ENCODE measurements at regions not wholly inside any gene's neighbourhood (a gene's known extent, or its start where the extent isn't known, plus 50 kb on each side); places are given as distances from the start of the nearest gene placed in this dataset.

GRCh38 chr9:82454509-82455190 is 466.1 kb downstream of the SPATA31D1 start:
- Histone ChIP-seq H3K27me3 (ENCODE audit: insufficient read depth, low read depth, low read length) (no peaks in the 10 kb centered on the region), H3K79me2 (replicated peaks; ENCODE audit: insufficient read depth, low read length) (no peaks in the 10 kb centered on the region), H3K4me2 (ENCODE audit: low read length) (no peak overlapping the region), H4K20me1 (ENCODE audit: insufficient read depth) (no peaks in the 10 kb centered on the region), H3K9ac (ENCODE audit: low read length) (no peak overlapping the region), H2AFZ (ENCODE audit: low read depth, low read length) (no peak overlapping the region), H3K9me3 (ENCODE audit: low read length) (no peaks in the 10 kb centered on the region), H3K4me3 (ENCODE audit: low read length) (no peak overlapping the region), H3F3A (ENCODE audit: insufficient read depth, low read length, poor library complexity, severe bottlenecking) (no peaks in the 10 kb centered on the region), H3K9me2 (ENCODE audit: insufficient read depth, low read length) (no peaks in the 10 kb centered on the region), H3K27ac (ENCODE audit: low read length) (no peak overlapping the region), H3K36me3 (ENCODE audit: insufficient read depth, low read length) (no peaks in the 10 kb centered on the region)
- no peak for TF ChIP-seq RAD21 (conservative IDR thresholded peaks at IDR 0.05)
- TF ChIP-seq POLR2AphosphoS5 (IDR thresholded peaks at IDR 0.05) = no peak
- TF ChIP-seq CTCF (IDR thresholded peaks at IDR 0.05; ENCODE audit: poor library complexity, severe bottlenecking) = no peak
- no peak for TF ChIP-seq EZH2 (IDR thresholded peaks at IDR 0.05; ENCODE audit: borderline replicate concordance, insufficient read depth, low read length, poor library complexity, severe bottlenecking)

- H3F3A ChIP-seq (ENCODE audit: insufficient read depth, low read length, poor library complexity, severe bottlenecking) = no peaks in the 10 kb centered on the region
- no peaks in the 10 kb centered on the region for H3K9me3 ChIP-seq (ENCODE audit: low read length)
- H4K20me1 ChIP-seq (ENCODE audit: insufficient read depth) = no peaks in the 10 kb centered on the region
- no peak overlapping the region for H3K4me3 ChIP-seq (ENCODE audit: low read length)
- no peak overlapping the region for H2AFZ ChIP-seq (ENCODE audit: low read depth, low read length)
- no peaks in the 10 kb centered on the region for H3K27me3 ChIP-seq (ENCODE audit: insufficient read depth, low read depth, low read length)
- TF ChIP-seq REST (IDR thresholded peaks at IDR 0.05; ENCODE audit: borderline replicate concordance) = no peak
- no peak for TF ChIP-seq POLR2AphosphoS5 (IDR thresholded peaks at IDR 0.05)
- TF ChIP-seq RAD21 (conservative IDR thresholded peaks at IDR 0.05) = no peak
- no peak for TF ChIP-seq EP300 (conservative IDR thresholded peaks at IDR 0.05; ENCODE audit: poor library complexity, severe bottlenecking)
- no peak for TF ChIP-seq SMC3 (conservative IDR thresholded peaks at IDR 0.05; ENCODE audit: poor library complexity)
- no peak for TF ChIP-seq TAF1 (IDR thresholded peaks at IDR 0.05; ENCODE audit: low read depth)
- TF ChIP-seq MXI1 (conservative IDR thresholded peaks at IDR 0.05; ENCODE audit: poor library complexity, severe bottlenecking) = no peak
- TF ChIP-seq CTCF (IDR thresholded peaks at IDR 0.05; ENCODE audit: poor library complexity, severe bottlenecking) = no peak
- TF ChIP-seq EZH2 (IDR thresholded peaks at IDR 0.05; ENCODE audit: borderline replicate concordance, insufficient read depth, low read length, poor library complexity, severe bottlenecking) = no peak
- H3K9me2 ChIP-seq (ENCODE audit: insufficient read depth, low read length) = no peaks in the 10 kb centered on the region
- H3K9ac ChIP-seq (ENCODE audit: low read length) = no peak overlapping the region
- no peaks in the 10 kb centered on the region for H3K79me2 ChIP-seq (replicated peaks; ENCODE audit: insufficient read depth, low read length)
- no peaks in the 10 kb centered on the region for H3K36me3 ChIP-seq (ENCODE audit: insufficient read depth, low read length)
- H3K4me2 ChIP-seq (ENCODE audit: low read length) = no peak overlapping the region
- no peak overlapping the region for H3K27ac ChIP-seq (ENCODE audit: low read length)
These were observed 468.1 kb downstream of the SPATA31D1 start for GRCh38 chr9:82456642-82457041.
